ENCODE measurements at regions not wholly inside any gene's neighbourhood (a gene's known extent, or its start where the extent isn't known, plus 50 kb on each side); places are given as distances from the start of the nearest gene placed in this dataset.

DNA sequence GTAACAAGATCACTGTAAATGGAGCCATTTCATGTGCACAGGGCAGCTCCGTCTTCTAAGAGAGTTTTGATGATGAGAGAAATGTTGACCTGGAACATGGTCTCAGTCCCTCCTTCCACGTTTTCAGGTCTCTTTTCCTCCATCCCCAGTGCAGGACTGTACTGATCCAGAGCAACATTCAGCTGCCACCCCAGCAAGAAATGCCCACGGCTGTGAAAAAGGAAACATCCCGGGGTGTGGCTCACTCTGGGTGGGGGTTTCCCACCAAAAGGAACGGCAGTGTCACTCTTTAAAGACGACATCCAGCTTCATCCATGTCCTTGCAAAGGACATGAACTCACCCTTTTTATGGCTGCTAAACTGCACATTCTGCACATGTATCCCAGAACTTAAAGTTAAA lies 92.6 kb downstream of the ERMARD start:
- H3K27ac Mint-ChIP-seq: no peak overlapping the region
- H3K4me1 ChIP-seq (ENCODE audit: insufficient read depth, low read length): no peaks in the 10 kb centered on the region
- POLR2A ChIA-PET: no interaction called here
- no peak overlapping the region for H3K4me3 Mint-ChIP-seq
- no peaks in the 10 kb centered on the region for H3K27me3 ChIP-seq (ENCODE audit: insufficient read depth, low read length, poor library complexity, severe bottlenecking)
- no peak overlapping the region for H3K4me3 ChIP-seq (ENCODE audit: low read length)
- no peak overlapping the region for H3K27ac ChIP-seq (ENCODE audit: low read depth, low read length)
- no peak for DNase-seq
- no peaks in the 10 kb centered on the region for H3K36me3 ChIP-seq (ENCODE audit: insufficient read depth, low read length)
- H3K9me3 ChIP-seq (ENCODE audit: low read length): no peaks in the 10 kb centered on the region
- H3K4me1 Mint-ChIP-seq: peaks cover 0 to 1% (median 0%) of the 10 kb centered on the region in 3 donors
- H3K27me3 Mint-ChIP-seq: peaks cover 4 to 17% of the 10 kb centered on the region in 2 donors
- H3K36me3 Mint-ChIP-seq: no peaks in the 10 kb centered on the region
- H3K9me3 Mint-ChIP-seq: no peaks in the 10 kb centered on the region
- CTCF ChIA-PET: interaction anchor here (1.6 kb wide), 1 partner anchor 12 kb away, joined by 4 read pairs; no protein-coding TSS in a partner anchor

DNA sequence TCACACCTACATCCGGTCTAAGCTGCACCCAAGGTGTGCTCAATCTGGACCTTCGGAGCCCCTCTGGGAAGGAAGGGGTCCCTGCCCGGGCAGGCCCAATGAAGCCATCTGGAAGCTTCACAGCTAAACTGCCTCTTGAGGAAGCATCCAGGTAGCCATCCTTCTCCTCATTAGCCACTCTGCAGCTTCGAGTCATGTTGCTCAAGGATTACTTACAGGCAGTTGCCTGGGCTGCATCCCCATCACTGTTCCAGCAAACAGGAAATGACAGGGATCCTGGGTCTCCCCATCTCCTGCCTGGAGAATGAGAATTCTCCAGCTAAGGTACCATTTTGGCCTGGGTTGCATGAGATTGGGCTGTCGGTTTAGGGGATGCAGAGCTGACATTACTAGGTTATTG lies 91.7 kb downstream of the ERMARD start:
- no peak for DNase-seq
- Mint-ChIP-seq H3K36me3 (no peaks in the 10 kb centered on the region), H3K4me3 (no peak overlapping the region), H3K4me1 (peaks cover 0 to 1% (median 0%) of the 10 kb centered on the region in 3 donors), H3K27me3 (peaks cover 4 to 17% of the 10 kb centered on the region in 2 donors), H3K9me3 (no peaks in the 10 kb centered on the region), H3K27ac (no peak overlapping the region)
- Histone ChIP-seq H3K27ac (ENCODE audit: low read depth, low read length) (no peak overlapping the region), H3K36me3 (ENCODE audit: insufficient read depth, low read length) (no peaks in the 10 kb centered on the region), H3K4me3 (ENCODE audit: low read length) (no peak overlapping the region), H3K27me3 (ENCODE audit: insufficient read depth, low read length, poor library complexity, severe bottlenecking) (no peaks in the 10 kb centered on the region), H3K4me1 (ENCODE audit: insufficient read depth, low read length) (no peaks in the 10 kb centered on the region), H3K9me3 (ENCODE audit: low read length) (no peaks in the 10 kb centered on the region)
- CTCF ChIA-PET: no interaction called here
- POLR2A ChIA-PET: no interaction called here

- POLR2A ChIA-PET: no interaction called here
- Mint-ChIP-seq H3K27me3 (peaks cover 4 to 11% of the 10 kb centered on the region in 2 donors), H3K27ac (no peak overlapping the region), H3K4me1 (no peaks in the 10 kb centered on the region), H3K4me3 (no peak overlapping the region), H3K36me3 (no peaks in the 10 kb centered on the region), H3K9me3 (no peaks in the 10 kb centered on the region)
- Histone ChIP-seq H3K27me3 (ENCODE audit: insufficient read depth, low read length, poor library complexity, severe bottlenecking) (no peaks in the 10 kb centered on the region), H3K27ac (ENCODE audit: low read depth, low read length) (no peak overlapping the region), H3K4me3 (ENCODE audit: low read length) (no peak overlapping the region), H3K4me1 (ENCODE audit: insufficient read depth, low read length) (no peaks in the 10 kb centered on the region), H3K9me3 (ENCODE audit: low read length) (no peaks in the 10 kb centered on the region), H3K36me3 (ENCODE audit: insufficient read depth, low read length) (no peaks in the 10 kb centered on the region)
- no peak for DNase-seq
- CTCF ChIA-PET: no interaction called here
Measured at GRCh38 chr6:169841907-169842606, 90.6 kb downstream of the ERMARD start.

GRCh38 chr6:169841251-169841650 lies 89.8 kb downstream of the ERMARD start:
- DNase-seq: no peak
- Mint-ChIP-seq H3K36me3 (no peaks in the 10 kb centered on the region), H3K27me3 (peaks cover 4 to 12% of the 10 kb centered on the region in 2 donors), H3K27ac (no peak overlapping the region), H3K9me3 (no peaks in the 10 kb centered on the region), H3K4me3 (no peak overlapping the region), H3K4me1 (no peaks in the 10 kb centered on the region)
- no peak overlapping the region for H3K4me3 ChIP-seq (ENCODE audit: low read length)
- POLR2A ChIA-PET: no interaction called here
- H3K27me3 ChIP-seq (ENCODE audit: insufficient read depth, low read length, poor library complexity, severe bottlenecking): no peaks in the 10 kb centered on the region
- no peaks in the 10 kb centered on the region for H3K9me3 ChIP-seq (ENCODE audit: low read length)
- H3K27ac ChIP-seq (ENCODE audit: low read depth, low read length): no peak overlapping the region
- CTCF ChIA-PET: no interaction called here
- no peaks in the 10 kb centered on the region for H3K36me3 ChIP-seq (ENCODE audit: insufficient read depth, low read length)
- no peaks in the 10 kb centered on the region for H3K4me1 ChIP-seq (ENCODE audit: insufficient read depth, low read length)

GRCh38 chr6:169839898-169840631 lies 88.6 kb downstream of the ERMARD start:
- H3K9me3 Mint-ChIP-seq: no peaks in the 10 kb centered on the region
- peaks cover 5 to 17% of the 10 kb centered on the region in 2 donors for H3K27me3 Mint-ChIP-seq
- Histone ChIP-seq H3K4me1 (ENCODE audit: insufficient read depth, low read length) (no peaks in the 10 kb centered on the region), H3K4me3 (ENCODE audit: low read length) (no peak overlapping the region), H3K27ac (ENCODE audit: low read depth, low read length) (no peak overlapping the region), H3K27me3 (ENCODE audit: insufficient read depth, low read length, poor library complexity, severe bottlenecking) (no peaks in the 10 kb centered on the region), H3K9me3 (ENCODE audit: low read length) (no peaks in the 10 kb centered on the region), H3K36me3 (ENCODE audit: insufficient read depth, low read length) (no peaks in the 10 kb centered on the region)
- no peak overlapping the region for H3K4me3 Mint-ChIP-seq
- no peak overlapping the region for H3K27ac Mint-ChIP-seq
- H3K4me1 Mint-ChIP-seq: no peaks in the 10 kb centered on the region
- CTCF ChIA-PET: no interaction called here
- POLR2A ChIA-PET: no interaction called here
- no peak for DNase-seq
- H3K36me3 Mint-ChIP-seq: no peaks in the 10 kb centered on the region

DNA sequence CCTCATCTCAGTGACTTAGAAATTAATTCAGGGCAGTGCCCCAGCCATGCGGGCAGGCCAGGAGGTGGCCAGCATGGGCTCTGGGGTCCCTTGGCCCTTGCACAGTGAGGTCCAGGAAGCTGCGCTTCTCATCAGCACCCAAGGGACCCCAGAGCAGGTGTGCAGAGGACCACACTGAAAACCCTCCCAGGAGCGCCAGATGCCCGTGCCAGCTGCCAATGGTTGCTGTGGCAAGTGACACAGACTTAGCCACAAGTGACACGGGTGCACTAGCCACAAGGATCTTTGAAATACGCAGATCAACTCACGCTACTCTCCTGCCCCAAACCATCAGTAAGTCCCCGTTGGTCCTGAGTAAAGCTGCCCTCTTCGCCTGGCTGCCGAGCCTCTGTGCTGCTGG lies 88.1 kb downstream of the ERMARD start:
- Mint-ChIP-seq H3K36me3 (no peaks in the 10 kb centered on the region), H3K4me3 (no peak overlapping the region), H3K9me3 (no peaks in the 10 kb centered on the region), H3K27ac (no peak overlapping the region), H3K27me3 (peaks cover 5 to 19% of the 10 kb centered on the region in 2 donors), H3K4me1 (no peaks in the 10 kb centered on the region)
- Histone ChIP-seq H3K27ac (ENCODE audit: low read depth, low read length) (no peak overlapping the region), H3K4me1 (ENCODE audit: insufficient read depth, low read length) (no peaks in the 10 kb centered on the region), H3K9me3 (ENCODE audit: low read length) (no peaks in the 10 kb centered on the region), H3K36me3 (ENCODE audit: insufficient read depth, low read length) (no peaks in the 10 kb centered on the region), H3K27me3 (ENCODE audit: insufficient read depth, low read length, poor library complexity, severe bottlenecking) (peaks cover 1% of the 10 kb centered on the region), H3K4me3 (ENCODE audit: low read length) (no peak overlapping the region)
- DNase-seq: no peak
- POLR2A ChIA-PET: no interaction called here
- CTCF ChIA-PET: no interaction called here

DNA sequence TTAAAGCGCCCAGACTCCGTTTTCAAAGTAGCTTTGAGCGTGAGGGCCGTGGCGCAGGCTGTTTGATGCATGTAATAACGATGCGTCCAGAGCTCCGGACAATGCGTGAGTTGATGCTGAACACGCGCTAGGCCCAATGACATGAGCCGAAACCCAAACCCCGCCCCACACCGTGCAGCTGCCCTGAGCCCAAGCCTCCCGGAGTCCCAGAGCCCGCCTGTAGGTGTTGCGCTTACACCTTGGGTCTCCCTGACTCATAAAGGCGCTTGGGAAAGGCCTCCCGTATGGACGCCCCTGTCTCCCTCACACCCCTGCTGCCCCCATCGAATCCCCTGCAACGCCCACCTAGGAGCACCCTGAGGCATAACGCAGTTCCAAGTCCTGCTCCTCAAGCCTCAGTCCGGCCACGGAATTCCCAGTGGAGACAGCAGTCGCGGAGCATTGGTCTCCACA lies 87.6 kb downstream of the ERMARD start:
- H3K36me3 ChIP-seq (ENCODE audit: insufficient read depth, low read length): no peaks in the 10 kb centered on the region
- Mint-ChIP-seq H3K36me3 (no peaks in the 10 kb centered on the region), H3K4me1 (no peaks in the 10 kb centered on the region), H3K27ac (no peak overlapping the region), H3K9me3 (no peaks in the 10 kb centered on the region), H3K27me3 (peaks cover 4 to 21% of the 10 kb centered on the region in 2 donors), H3K4me3 (peak overlapping the region in 1 of 7 donors; percentile 80)
- no peaks in the 10 kb centered on the region for H3K4me1 ChIP-seq (ENCODE audit: insufficient read depth, low read length)
- H3K9me3 ChIP-seq (ENCODE audit: low read length): no peaks in the 10 kb centered on the region
- H3K27me3 ChIP-seq (ENCODE audit: insufficient read depth, low read length, poor library complexity, severe bottlenecking): peaks cover 4% of the 10 kb centered on the region
- no peak overlapping the region for H3K27ac ChIP-seq (ENCODE audit: low read depth, low read length)
- ChIA-PET POLR2A (no interaction called here), CTCF (no interaction called here)
- H3K4me3 ChIP-seq (ENCODE audit: low read length): no peak overlapping the region
- no peak for DNase-seq

GRCh38 chr6:169838346-169839028 lies 87.1 kb downstream of the ERMARD start:
- Mint-ChIP-seq H3K4me1 (no peaks in the 10 kb centered on the region), H3K27me3 (peaks cover 5 to 25% of the 10 kb centered on the region in 2 donors), H3K27ac (no peak overlapping the region), H3K4me3 (peak overlapping the region in 1 of 7 donors; percentile 80), H3K9me3 (no peaks in the 10 kb centered on the region), H3K36me3 (no peaks in the 10 kb centered on the region)
- no peak for DNase-seq
- Histone ChIP-seq H3K4me3 (ENCODE audit: low read length) (no peak overlapping the region), H3K36me3 (ENCODE audit: insufficient read depth, low read length) (no peaks in the 10 kb centered on the region), H3K27me3 (ENCODE audit: insufficient read depth, low read length, poor library complexity, severe bottlenecking) (peaks cover 4% of the 10 kb centered on the region), H3K9me3 (ENCODE audit: low read length) (no peaks in the 10 kb centered on the region), H3K27ac (ENCODE audit: low read depth, low read length) (no peak overlapping the region), H3K4me1 (ENCODE audit: insufficient read depth, low read length) (no peaks in the 10 kb centered on the region)
- ChIA-PET POLR2A (no interaction called here), CTCF (no interaction called here)

Measured in CD8-positive, alpha-beta memory T cell (primary cell).